NCI-H2171 treated with DMSO at 0.1 percent for 48 hours (cell line): ENCODE measurements at regions not wholly inside any gene's neighbourhood (a gene's known extent, or its start where the extent isn't known, plus 50 kb on each side); places are given as distances from the start of the nearest gene placed in this dataset.
A peak's percentile ranks its signal among the peaks of the same experiment; 100 is the strongest.

ENCODE experiments used
- DNase-seq: peaks from one replicate; lab custom pipeline; 2025; lab: John Stamatoyannopoulos, UW

DNA sequence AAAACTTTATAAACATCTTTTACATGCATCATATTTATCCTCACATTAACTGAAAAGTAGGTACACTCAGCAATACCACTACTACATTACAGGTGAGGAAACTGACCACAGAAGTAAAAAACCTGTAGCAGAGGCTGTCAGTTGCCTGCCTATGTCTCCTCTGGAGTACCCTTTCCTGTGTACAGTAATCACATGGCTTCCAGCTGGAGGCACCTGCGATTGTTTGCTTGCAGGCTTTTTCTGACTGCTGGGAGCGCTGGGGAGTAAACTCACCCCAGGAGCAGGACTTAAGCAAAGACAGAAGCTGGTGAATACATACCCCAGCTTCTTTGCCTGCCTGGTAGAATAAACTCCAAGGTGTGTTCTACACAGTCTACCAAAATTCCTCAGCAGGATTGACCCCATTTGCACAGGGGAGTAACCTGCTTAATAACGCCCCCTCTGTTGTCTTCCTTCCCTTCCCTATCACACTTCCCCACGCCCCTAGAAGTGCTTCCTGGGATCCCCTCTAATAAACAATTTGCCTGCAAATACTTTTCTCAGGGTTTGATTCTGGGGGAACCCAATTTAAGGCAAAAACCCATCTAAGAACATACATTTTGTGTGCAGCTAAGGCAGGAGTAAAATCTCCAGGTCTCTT lies 138.9 kb downstream of the PTH2R start:
- DNase-seq = no peak

DNA sequence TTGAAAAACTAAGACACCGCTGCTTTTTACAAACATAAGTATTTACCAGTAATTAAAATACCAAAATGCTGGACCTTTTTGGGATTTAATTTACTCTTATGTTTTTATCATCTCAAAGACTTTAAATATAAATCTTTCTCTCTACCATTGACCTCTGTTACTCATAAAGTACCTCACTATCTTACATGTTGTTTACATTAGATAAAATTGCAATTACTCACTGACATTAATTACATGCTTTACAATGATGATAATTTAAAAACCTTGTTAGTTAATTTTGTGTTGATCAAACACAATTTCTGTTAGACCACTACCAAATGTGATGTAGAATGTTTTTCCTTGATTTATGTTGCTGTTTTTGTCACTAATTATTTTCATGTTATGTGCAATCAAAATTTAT lies 139.5 kb downstream of the PTH2R start:
- no peak for DNase-seq

DNA sequence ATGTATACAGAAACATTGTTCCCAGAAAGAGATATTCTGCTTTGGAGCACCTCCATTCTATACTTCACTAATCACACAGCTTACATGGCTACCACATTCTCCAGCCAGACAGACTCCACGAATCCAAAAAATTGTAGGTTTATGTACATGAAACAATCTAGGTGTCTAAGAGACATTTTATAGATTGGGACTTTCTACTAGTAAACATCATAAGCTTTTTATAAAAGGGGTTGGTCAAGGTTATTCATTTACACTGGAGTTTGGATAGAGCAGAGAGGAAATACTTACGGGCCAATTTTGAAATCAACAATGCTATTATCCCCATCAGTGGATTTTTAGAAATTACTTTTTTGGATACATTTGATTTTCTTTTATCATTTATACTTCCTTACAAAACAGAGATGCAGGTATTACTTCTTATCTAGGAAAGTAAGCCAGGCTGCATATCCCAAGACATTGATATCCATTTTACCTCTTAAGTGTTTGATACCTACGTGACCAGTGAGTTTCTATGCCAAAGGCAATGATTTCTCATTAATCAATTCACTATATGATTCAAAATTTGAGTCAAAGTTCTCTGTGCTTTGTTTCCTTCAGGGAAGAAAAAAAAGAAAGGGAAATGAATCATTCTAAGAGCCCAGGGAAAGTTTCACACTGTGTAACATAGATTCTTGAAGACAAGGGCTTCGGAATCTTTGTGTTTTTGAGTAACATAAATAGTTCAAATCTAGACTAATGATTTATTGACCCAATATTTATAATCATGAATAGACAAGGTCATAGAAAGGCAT lies 140.5 kb downstream of the PTH2R start:
- no peak for DNase-seq

DNA sequence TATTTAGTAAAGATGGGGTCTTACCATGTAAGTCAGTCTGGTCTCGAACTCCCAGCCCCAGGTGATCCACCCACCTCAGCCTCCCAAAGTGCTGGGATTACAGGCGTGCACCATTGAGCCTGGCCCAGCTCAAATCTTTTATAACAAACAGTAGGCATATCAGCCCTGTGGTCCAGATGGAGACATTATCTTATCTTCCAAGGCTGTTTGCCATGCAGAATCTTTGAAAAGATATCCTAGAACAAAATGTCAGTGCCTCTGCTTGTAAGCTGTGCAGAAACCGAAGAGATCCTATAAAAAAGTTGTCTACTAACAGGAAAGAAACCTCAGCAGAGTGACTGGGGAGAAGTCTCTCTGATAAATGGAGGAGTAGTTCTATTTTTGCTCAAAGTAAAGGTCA lies 142.1 kb downstream of the PTH2R start:
- DNase-seq = no peak

DNA sequence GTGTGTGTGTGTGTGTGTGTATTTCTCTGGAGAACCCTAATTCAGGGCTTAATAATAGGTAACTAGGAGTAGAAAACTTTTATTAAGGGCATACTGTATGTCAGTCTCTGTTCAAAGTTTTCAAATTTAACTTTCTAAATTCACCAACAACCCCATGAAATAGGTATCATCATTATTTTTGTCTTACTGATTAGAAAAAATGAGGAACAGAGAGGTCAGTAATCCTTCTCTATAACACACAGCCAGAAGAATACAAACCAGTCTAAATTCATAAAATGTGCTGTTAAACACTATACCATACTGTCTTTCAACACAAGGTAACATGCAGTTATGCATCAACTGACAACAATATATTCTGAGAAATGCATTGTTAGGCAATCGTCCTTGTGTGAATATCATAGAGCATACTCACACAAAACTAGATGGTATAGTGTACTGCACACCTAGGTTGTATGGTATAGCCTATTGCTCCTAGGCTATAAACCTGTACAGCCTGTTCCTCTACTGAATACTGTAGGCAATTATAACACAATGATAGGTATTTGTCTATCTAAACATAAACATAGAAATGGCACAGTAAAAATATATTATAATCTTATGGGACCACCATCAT lies 143.1 kb downstream of the PTH2R start:
- DNase-seq = no peak

DNA sequence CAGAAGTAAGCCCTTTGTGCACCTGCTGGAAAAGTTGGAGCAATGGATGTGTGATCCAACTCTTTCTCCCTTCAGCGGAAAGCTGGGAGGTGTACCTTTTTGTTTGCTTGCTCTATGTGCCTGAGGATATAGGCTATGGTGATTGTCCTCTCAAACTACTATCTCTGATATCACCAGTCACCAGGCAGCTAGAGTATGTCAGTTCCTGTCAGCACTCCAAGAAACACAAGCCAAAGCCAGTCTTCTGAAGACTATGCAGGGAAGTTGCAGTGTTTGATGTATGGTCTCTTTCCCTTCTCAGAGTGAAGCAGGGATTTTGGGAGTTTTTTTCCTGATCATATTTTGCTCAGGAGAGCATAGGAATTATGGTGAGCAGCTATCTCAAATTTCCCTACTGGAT lies 146.4 kb downstream of the PTH2R start:
- DNase-seq = no peak

DNA sequence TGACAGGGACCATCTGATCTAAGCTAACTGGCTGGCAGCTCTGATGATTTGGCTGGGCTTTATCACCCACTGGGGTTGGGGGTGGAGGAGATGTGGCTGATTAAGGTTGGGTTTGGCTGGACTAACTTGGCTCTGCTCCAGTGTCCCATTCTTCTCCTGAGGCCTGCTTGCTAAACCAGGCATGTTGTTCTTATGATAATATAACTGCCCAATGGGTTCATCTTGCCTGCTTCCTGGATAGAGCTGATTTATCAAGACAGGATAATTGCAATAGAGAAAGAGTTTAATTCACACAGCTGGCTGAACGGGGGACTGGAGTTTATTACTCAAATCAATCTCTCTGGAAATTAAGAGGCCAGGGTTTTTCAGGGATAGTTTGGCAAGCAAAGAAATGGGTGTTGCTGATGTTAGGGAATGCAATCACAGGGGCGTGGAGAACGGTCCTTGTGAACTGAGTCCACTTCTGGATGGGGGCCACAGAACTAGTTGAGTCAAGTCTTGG lies 150.4 kb downstream of the PTH2R start:
- peak; percentile 55 for DNase-seq

DNA sequence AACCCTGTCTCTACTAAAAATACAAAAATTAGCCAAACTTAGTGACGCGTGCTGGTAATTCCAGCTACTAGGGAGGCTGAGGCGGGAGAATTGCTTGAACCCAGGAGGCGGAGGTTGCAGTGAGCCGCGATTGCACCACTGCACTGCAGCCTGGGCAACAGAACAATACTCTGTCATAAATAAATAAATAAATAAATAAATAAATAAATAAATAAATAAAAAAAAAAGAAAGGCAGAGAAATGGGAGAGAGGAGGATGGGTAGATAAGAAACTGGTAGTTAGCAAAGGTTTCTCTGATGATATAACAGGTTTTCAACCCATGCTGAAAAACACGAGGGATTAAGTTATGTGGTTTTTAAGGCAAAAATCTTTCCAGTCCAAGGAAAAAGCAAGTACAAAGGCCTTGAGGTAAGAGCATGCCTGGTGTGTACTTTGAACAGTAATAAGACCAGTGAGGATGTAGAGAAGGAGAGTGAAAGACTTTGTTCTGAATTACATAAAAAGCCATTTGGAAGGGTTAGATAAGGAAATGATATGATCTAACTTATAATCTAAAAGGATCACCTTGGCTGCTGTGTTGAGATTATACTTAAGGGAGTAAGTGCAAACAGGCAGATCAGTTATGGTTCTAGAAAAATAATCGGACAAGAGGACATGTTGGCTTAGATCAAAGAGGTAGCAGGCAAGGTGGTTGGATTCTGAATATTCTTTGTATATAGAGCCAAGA lies 159.3 kb downstream of the PTH2R start:
- DNase-seq = no peak

DNA sequence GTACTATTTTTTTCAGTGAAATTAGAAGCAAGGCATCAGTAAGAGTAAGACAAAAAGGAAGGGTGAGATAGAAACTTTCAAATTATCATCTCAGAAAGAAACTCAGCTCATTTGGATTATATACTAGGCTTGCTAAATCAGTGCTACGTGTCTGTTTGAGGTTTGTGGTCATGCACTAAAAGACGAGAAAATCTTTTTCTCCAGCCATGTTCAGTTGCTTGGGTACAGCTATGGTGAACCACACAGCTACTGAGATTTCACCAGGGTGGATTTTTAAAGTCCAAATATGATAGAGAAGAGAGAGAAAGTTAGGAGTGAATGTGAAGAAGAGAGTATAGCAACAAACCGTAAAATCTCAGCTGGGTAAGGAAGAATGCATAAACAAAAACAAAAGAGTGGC lies 161.6 kb downstream of the PTH2R start:
- DNase-seq = no peak

DNA sequence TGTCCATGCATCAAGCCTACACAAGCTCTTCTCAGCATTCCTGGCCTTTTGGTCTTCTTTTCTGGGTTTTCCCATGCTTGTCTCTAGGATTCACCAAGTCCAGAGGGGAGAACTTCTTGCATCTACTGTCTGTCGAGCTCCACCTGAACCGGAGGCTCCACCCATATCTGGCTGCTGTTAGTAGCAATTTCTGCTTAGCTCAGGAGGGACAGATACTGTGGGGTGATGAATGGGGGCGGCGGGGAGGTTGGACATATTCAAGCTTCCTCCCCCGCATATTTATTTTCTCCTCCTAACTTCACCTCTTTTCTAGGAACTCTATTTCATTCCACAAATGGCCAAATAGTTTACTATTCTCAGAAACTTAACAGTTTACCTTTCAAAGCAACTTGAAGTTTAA lies 163.5 kb downstream of the PTH2R start:
- DNase-seq = no peak

DNA sequence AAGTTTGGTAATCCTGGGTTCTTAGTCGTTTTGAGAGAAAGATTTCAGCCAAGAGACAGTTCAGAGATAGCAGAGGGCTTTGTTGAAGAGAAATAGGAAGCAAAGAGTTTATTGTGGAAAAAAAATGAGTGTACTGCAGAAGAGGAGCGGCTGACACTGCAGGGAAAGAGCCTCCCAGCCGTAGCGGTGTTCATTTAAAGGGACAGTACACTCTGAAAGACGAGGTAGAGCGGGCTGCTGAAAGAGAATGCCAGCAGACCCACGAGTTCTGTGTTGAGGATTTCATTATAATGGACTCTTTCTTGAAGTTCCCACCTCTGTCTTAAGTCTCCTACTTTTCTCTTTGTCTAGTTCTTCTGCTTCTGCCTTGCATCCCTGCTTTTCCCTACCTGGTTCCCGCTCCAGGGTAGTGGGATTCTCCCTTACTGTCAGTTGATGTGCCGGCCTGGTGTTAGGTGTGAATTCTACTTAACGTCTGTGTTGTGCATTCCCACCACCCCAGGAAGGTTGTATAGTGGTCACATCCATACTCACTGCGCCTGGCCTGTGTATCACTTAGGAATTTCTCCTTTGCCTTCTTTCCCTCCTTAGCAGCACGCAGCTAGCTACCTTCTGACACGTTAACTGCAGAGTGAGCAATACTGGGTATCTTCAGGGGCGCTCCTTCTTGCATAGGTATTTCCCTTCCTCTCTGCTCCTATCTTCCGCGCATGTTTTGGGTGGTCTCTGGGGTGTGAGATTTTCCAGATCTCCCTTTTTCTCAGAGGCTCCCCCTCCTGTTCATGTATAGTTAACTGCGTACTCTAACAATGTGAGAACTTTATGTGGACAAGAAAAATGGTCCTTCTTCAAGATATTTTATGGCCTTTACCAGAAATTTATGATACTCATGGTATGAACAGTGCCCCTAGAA lies 164.5 kb downstream of the PTH2R start:
- no peak for DNase-seq

DNA sequence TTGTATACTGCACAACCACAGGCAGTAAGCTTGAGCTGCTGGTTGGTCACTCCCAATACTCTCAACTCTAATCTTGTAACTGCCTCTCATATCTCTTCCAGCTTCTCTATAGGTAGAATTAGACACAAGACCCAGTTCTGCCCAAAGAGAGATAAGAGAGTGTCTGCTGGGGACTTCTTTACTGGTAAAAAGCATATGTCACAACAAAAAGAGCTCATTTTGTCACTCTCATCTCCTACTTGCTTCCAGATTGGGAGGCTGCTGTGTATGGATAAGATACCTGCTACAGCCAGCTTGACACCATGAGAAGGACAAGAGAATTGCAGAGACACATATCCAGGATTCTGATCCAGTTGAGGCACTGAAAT lies 165.2 kb downstream of the PTH2R start:
- no peak for DNase-seq

DNA sequence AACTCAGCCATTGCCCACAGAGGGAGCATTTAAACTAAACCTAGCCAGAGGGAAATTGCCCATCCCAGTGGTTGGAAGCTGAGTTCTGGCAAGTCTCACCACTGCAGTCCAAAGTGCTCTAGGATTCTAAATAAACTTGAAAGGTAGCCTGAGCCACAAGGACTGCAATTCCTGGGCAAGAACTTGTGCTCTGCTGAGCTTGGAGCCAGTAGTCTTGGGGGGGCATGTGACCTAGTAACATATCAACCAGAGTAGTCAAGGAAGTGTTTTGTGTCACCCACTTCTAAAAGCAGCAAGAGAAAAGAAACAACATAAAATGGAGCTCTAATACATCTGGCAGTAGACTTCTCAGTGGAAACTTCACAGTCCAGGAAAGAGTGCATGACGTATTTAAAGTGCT lies 167.0 kb downstream of the PTH2R start:
- no peak for DNase-seq

DNA sequence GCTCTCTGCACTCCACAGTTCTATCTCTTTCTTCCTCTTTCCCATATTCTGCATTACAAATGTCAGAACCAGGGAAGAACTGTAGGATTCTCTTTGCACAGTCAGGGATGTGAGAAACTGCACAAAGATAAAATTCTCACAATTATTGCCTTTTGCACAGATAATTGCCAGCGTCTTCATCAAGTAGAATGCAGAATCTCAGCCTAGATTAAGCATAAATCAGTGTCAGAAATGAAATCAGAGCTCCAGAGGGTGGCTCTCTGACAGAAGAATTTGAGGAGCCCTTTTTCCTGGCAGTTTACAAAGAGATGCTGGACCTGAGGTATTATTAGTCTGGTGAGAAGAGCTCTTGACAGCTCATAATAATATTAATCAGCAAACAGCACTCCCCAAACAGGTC lies 173.1 kb downstream of the PTH2R start:
- DNase-seq = no peak

DNA sequence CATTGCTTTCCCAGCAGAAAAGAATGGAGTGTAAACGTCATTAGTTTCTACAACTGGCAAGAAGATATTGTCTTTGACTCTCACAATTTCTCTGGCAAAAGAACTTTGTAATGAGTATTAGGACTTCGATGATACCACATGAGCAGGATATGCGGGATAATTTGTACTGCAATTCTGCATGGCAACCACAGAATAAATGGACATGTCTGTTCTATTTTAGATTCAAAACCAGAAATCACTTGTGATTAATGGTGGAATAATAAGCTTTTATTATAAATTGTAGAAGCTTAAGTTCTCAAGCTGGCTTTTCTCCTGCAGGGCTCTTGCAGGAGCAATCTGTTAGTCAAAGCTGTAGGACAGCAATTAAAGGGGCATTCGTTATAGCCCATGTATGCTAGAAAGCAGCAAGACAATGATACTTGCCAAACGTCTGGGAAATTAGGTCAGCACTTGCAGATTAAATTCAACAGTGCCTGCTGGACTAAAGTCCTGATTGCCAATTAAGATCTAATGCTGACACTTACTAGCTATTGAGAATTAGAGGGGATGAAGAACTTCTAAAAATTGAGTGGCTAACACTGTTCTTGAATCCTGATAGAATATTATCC lies 177.9 kb downstream of the PTH2R start:
- DNase-seq = no peak

DNA sequence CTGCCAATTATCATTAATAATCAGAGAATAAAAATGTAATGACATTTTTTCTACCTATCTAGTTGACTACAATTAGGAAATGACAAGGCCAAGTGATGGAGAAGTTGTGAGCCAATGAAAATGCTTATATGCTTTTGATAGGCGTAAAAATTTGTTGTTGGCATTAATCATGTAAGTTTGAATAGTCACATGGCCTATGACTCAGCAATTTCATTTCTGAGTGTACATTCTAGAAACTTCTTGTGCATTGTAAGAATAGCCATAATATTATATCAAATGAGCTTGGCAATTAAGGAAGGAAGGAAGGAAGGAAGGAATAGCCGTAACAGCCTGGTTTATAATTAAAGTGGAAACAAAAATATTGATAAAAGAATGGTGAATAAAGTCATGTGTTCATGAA lies 179.9 kb downstream of the PTH2R start:
- DNase-seq = no peak

DNA sequence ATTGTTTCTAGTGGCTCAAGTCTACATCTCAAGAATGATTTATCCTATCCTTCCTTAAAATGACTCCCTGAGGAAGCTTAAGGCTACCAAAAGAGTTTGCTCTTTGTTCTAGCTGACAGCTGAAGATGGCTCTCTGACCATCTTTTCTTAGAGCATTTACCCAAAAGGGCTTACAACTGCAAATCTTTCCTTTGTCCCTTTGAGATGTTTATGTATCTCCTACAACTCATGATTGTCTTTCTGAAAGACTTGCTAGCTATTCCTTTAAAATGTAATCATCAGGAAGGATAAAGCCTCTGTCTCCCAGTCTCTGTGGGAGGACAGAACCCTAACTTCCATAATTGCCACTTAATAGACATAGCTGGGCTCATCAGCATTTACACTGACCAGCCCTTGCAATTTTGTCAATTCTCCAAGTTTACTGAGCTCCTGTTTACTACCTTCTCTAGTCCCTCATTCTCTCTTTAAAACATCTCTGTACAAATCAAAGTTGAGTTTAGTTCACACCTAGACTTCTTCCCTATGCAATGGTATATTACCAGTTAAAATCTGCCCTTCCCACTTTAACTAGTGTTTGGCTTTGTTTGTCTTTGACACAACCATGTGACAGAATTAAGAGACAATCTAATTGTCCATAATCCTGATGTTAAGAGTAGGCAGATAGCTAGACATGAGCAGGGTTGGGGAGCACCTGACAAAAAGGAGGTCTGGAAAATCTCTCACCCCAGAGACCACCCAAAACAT lies 188.2 kb downstream of the PTH2R start:
- no peak for DNase-seq

DNA sequence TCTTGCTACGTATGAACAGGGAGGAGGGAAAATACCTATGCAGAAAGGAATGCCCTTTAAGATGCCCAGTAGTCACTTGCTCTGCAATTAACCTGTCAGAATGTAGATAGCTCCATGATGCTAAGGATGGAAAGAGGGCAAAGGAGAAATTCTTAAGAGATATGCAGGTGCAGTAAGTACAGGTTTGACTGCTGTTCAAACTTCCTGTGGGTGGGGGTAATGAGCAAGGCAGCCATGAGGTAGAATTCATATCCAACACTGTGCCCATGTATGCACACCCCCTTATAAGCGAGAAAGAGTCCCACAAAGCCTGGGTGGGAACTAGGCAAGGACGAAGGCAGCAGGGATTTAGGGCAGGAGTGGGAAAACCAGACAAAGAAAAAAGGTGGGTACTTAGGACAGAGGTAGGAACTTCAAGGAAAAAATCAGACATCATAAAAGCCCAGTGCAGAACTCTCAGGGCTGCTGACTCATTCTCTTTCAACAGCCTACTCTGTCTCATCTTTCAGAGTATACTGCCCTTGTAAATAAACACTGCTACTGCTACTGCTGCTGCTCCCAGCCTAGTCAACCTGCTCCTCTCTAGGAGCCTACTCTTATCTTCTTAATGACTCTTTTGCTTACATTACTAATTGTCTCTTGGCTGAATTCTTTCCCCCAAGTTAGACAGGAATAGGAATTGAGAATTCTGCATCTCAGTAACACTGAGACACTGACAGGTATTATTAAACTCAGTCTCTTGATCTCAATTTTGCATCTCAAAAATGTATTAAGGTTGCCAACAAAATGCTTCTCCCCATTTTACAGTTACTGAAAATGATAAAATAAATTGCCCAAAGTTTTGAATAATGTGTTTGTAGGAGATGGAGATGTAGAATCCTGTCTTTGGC lies 189.0 kb downstream of the PTH2R start:
- DNase-seq = peak; percentile 50

DNA sequence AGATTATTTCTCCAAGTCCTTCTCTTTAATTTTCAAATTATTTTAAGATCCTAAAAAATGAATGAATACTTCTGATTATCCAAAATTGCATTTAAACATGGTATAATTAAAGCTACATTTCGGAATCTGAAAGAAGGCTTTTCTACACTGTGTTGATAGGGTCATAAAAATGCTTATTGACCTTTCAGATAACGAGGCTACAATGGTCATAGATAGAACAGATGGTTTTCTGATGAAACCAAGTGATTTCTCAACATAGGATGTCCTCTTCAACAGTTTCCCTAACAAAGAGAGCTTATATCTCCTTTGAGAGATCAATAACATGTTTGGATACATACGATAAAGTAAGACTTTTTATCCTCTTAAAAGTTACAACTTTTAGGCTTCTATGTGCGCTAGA lies 201.1 kb downstream of the PTH2R start:
- DNase-seq = peak; percentile 58
